Smooth muscle cell (in vitro differentiated cells): ENCODE measurements at regions not wholly inside any gene's neighbourhood (a gene's known extent, or its start where the extent isn't known, plus 50 kb on each side); places are given as distances from the start of the nearest gene placed in this dataset.
"Not testable (repeated sequence)": the region's sequence is repeated elsewhere in the genome, so short reads cannot be mapped to it uniquely, and the experiment has no call there.

Experiments used
- DNase-seq: peaks from one replicate; lab custom pipeline; 2025; ENCODE audit not compliant: unreplicated experiment; lab: John Stamatoyannopoulos, UW
- H2AFZ ChIP-seq: fragments of 200-600 bp; sonication (generic); 2 replicates; pipeline ENCODE4 v1.6.0; 2016; ENCODE audit warnings: antibody characterized with exemption, low read depth, mild to moderate bottlenecking
- H3F3A ChIP-seq: fragments of 200-600 bp; sonication (generic); 2 replicates; pipeline ENCODE4 v1.6.0; 2017; ENCODE audit warnings: antibody characterized with exemption, low read depth
- H3K27ac ChIP-seq: fragments of 200-600 bp; sonication (generic); 2 replicates; pipeline ENCODE4 v1.5.1; 2016; ENCODE audit warnings: low read depth, mild to moderate bottlenecking
- H3K27me3 ChIP-seq: fragments of 200-600 bp; sonication (generic); 2 replicates; pipeline ENCODE4 v1.6.1; 2016; ENCODE audit warnings: low read depth, mild to moderate bottlenecking
- H3K36me3 ChIP-seq: fragments of 200-600 bp; sonication (generic); 2 replicates; pipeline ENCODE4 v1.5.1; 2016; ENCODE audit warnings: low read depth
- H3K4me1 ChIP-seq: fragments of 200-600 bp; sonication (generic); 2 replicates; pipeline ENCODE4 v1.5.1; 2016; ENCODE audit warnings: low read depth
- H3K4me2 ChIP-seq: fragments of 200-600 bp; sonication (generic); 2 replicates; pipeline ENCODE4 v1.6.0; 2016; ENCODE audit warnings: mild to moderate bottlenecking
- H3K4me3 ChIP-seq: fragments of 200-600 bp; sonication (generic); 2 replicates; pipeline ENCODE4 v1.5.1; 2016; ENCODE audit warnings: mild to moderate bottlenecking
- H3K79me2 ChIP-seq: fragments of 200-600 bp; sonication (generic); 2 replicates; pipeline ENCODE4 v1.6.0; 2016; ENCODE audit warnings: low read depth, mild to moderate bottlenecking
- H3K9ac ChIP-seq: fragments of 200-600 bp; sonication (generic); 2 replicates; pipeline ENCODE4 v1.6.0; 2016; ENCODE audit warnings: low read depth
- H3K9me3 ChIP-seq: fragments of 200-600 bp; sonication (generic); replicated peaks from 2 replicates; pipeline ENCODE4 v1.5.1; 2016; ENCODE audit warnings: low read depth
- H4K20me1 ChIP-seq: fragments of 200-600 bp; sonication (generic); 2 replicates; pipeline ENCODE4 v1.6.0; 2016; ENCODE audit warnings: low read depth
- CTCF ChIP-seq: fragments of 200-600 bp; sonication (generic); IDR thresholded peaks from 2 replicates; pipeline ENCODE4 v1.5.1; 2017; ENCODE audit warnings: borderline replicate concordance, mild to moderate bottlenecking, antibody characterized with exemption; ENCODE audit not compliant: insufficient read depth, poor library complexity, severe bottlenecking
- WGBS: methylation state at CpG from one replicate; pipeline ENCODE4 v1.1.7; 2016; ENCODE audit warnings: low lambda C conversion rate; 5-methylcytosine and 5-hydroxymethylcytosine counted together

DNA sequence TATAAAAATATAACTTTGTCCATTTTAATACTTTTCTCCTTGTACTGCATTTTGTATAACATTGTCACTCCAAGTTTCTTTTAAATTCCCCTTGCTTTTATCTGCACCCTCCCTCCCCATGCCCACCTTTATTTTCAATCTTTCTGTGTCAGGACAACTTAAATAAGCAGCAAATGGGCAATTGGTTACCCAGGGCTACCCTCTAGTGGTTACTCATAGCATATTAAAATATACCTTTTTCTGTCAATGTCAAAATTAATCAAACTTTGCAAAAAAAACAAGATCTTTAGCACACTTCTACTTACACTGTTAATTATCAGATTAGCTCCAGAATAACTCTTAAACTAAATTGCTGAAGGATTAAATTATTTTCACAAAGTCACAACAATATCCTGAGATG is 2334.6 kb downstream of the EPHA3 start:
- H4K20me1 ChIP-seq = not testable (repeated sequence)

GRCh38 chr3:91442483-91442882 is 2335.1 kb downstream of the EPHA3 start:
- H3K4me3 ChIP-seq, H3K4me1 ChIP-seq, H3K79me2 ChIP-seq, H2AFZ ChIP-seq, H3K9me3 ChIP-seq, H3K36me3 ChIP-seq, H3K4me2 ChIP-seq, H3K9ac ChIP-seq, H3K27ac ChIP-seq, H3F3A ChIP-seq, H3K27me3 ChIP-seq, DNase-seq, H4K20me1 ChIP-seq: not testable (repeated sequence)
- WGBS = 59% methylated on average over 4 of the region's 4 CpGs

More for the DNA sequence above, 2334.6 kb downstream of the EPHA3 start:
- not testable (repeated sequence) for H3K4me3 ChIP-seq, H2AFZ ChIP-seq, H3K4me2 ChIP-seq, H3K9ac ChIP-seq, H3K4me1 ChIP-seq, H3F3A ChIP-seq, DNase-seq, H3K79me2 ChIP-seq, H3K9me3 ChIP-seq, H3K27ac ChIP-seq, H3K27me3 ChIP-seq, H3K36me3 ChIP-seq
- TF ChIP-seq CTCF = peak; percentile 3

DNA sequence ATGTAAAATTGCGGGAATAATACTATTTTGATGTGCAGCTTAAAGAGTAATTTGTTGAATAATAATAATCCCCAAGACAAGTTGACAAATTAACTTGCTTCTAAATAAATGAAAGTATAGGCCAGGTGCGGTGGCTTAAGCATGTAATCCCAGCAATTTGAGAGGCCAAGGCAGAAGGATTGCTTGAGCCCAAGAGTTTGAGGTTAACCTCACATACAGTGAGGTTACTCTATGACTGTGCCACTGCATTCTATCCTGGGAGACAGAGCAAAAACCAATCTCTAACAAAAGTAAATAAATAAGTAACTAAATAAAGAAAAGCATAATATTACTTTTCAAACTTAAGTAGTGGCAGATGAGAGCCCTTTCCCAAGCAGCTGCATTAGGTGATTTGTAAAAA is 2341.0 kb downstream of the EPHA3 start:
- not testable (repeated sequence) for DNase-seq, H3K79me2 ChIP-seq
- WGBS = 65% methylated on average over 2 of the region's 2 CpGs

GRCh38 chr3:91466517-91466916 is 2359.1 kb downstream of the EPHA3 start:
- H2AFZ ChIP-seq, H3K9ac ChIP-seq, H3K27me3 ChIP-seq, H3K36me3 ChIP-seq, H3K79me2 ChIP-seq, H3K4me3 ChIP-seq, H3K9me3 ChIP-seq, H3K4me2 ChIP-seq, H3K27ac ChIP-seq, DNase-seq, H3F3A ChIP-seq, H3K4me1 ChIP-seq, H4K20me1 ChIP-seq: not testable (repeated sequence)
- WGBS = 75% methylated on average over 1 of the region's 1 CpG

More for the DNA sequence above, 2341.0 kb downstream of the EPHA3 start:
- H3F3A ChIP-seq, H3K27ac ChIP-seq, H3K27me3 ChIP-seq, H3K9ac ChIP-seq, H3K4me3 ChIP-seq, H4K20me1 ChIP-seq, H3K9me3 ChIP-seq, H3K4me2 ChIP-seq, H2AFZ ChIP-seq, H3K36me3 ChIP-seq, H3K4me1 ChIP-seq: not testable (repeated sequence)

DNA sequence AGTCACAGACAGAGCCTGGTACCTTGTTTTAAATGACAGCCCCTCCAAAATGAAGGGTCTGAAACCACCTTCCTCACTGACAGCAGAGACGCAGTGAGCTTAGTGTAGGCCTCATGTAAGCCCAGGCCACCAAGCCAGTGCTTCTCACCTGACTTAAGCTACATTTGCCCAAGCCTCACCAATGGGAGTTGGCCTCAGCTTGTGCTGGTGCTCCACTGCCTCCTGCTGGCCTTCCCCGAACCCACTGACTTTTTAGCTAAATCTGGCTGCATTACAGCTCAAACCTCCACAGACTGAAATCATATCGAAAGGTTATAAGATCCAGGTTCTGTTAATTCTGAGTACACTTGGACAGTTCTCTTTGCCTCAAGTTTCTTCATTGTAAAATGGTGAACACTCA is 2361.8 kb downstream of the EPHA3 start:
- H3K9ac ChIP-seq, H3F3A ChIP-seq, H3K36me3 ChIP-seq, H3K27ac ChIP-seq, H2AFZ ChIP-seq, H3K79me2 ChIP-seq, DNase-seq, H4K20me1 ChIP-seq, H3K4me2 ChIP-seq, H3K4me3 ChIP-seq, H3K27me3 ChIP-seq, H3K9me3 ChIP-seq, H3K4me1 ChIP-seq: not testable (repeated sequence)
- 67% methylated on average over 3 of the region's 3 CpGs for WGBS

DNA sequence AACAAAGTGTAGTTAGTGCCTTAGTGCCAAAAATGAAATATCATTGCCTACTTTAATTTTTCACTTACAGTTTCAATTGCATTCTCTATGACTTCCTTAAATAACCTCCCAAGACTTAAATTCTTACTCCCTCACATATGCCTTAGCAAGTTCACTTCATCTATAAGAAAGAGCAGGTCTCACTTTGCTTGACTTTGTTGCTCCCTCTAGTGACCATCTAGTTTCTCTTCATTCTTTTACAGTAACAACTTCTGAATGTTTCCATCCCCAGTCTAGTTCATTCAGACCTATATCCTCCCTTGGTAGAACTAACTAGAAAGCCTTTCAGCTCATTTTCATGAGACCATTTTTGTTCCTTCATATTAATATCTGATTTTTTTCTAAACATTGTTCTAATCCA is 2377.6 kb downstream of the EPHA3 start:
- not testable (repeated sequence) for H4K20me1 ChIP-seq, H3K9ac ChIP-seq, H3K4me1 ChIP-seq, H3K4me3 ChIP-seq, H3K27me3 ChIP-seq, H3K36me3 ChIP-seq, H2AFZ ChIP-seq, H3F3A ChIP-seq, H3K4me2 ChIP-seq, DNase-seq, H3K9me3 ChIP-seq, H3K79me2 ChIP-seq, H3K27ac ChIP-seq

GRCh38 chr3:91485891-91486290 is 2378.5 kb downstream of the EPHA3 start:
- DNase-seq = not testable (repeated sequence)
- 78% methylated on average over 2 of the region's 2 CpGs for WGBS

GRCh38 chr3:91497712-91498111 is 2390.3 kb downstream of the EPHA3 start:
- not testable (repeated sequence) for H3K9ac ChIP-seq, H3K27ac ChIP-seq, H4K20me1 ChIP-seq, DNase-seq, H2AFZ ChIP-seq, H3K4me2 ChIP-seq, H3K4me3 ChIP-seq, H3K36me3 ChIP-seq, H3F3A ChIP-seq, H3K27me3 ChIP-seq, H3K4me1 ChIP-seq, H3K79me2 ChIP-seq, H3K9me3 ChIP-seq
- 59% methylated on average over 2 of the region's 2 CpGs for WGBS

More at GRCh38 chr3:91485891-91486290, 2378.5 kb downstream of the EPHA3 start:
- H4K20me1 ChIP-seq, H3K4me1 ChIP-seq, H3K27ac ChIP-seq, H3K9me3 ChIP-seq, H3K4me3 ChIP-seq, H3K79me2 ChIP-seq, H3K4me2 ChIP-seq, H3K36me3 ChIP-seq, H3K9ac ChIP-seq, H3K27me3 ChIP-seq, H2AFZ ChIP-seq, H3F3A ChIP-seq: not testable (repeated sequence)
